HEK293 (cell line): ENCODE measurements at regions not wholly inside any gene's neighbourhood (a gene's known extent, or its start where the extent isn't known, plus 50 kb on each side); places are given as distances from the start of the nearest gene placed in this dataset.

Experiments used
- CTCF ChIA-PET: fragments of 350-600 bp; formaldehyde crosslinking; extraction: SDS; loops from one replicate; lab custom pipeline; 2021; ENCODE audit warnings: antibody characterized with exemption; lab: Yijun Ruan, JAX
- POLR2A ChIA-PET: fragments of 300-600 bp; formaldehyde crosslinking; extraction: SDS; loops from one replicate; lab custom pipeline; 2020; ENCODE audit warnings: antibody characterized with exemption, inconsistent platforms; lab: Yijun Ruan, JAX
- H3K27ac ChIP-seq: fragments of 200-500 bp; sonication (Bioruptor generic); 2 replicates; pipeline ENCODE4 v1.5.1; 2014; ENCODE audit warnings: low read depth, low read length, control low read depth, inconsistent platforms; ENCODE audit errors: extremely low read depth
- H3K36me3 ChIP-seq, 2 experiments: fragments of 200-500 bp in 1 of 2; sonication (Bioruptor generic) in 1 of 2; 1 replicate in 1 of 2; 2 replicates in 1 of 2; pipeline ENCODE4 v1.5.1; 2014 to 2017; ENCODE audit warnings: inconsistent platforms in 2 of 2, low read length in 2 of 2; ENCODE audit not compliant: control insufficient read depth in 2 of 2, insufficient read depth in 1 of 2
- H3K4me1 ChIP-seq: fragments of 200-500 bp; sonication (Bioruptor generic); 2 replicates; pipeline ENCODE4 v1.5.1; 2014; ENCODE audit warnings: mild to moderate bottlenecking, low read length, inconsistent platforms; ENCODE audit not compliant: control insufficient read depth, insufficient read depth
- H3K4me3 ChIP-seq: 2 replicates; pipeline ENCODE4 v1.5.1; 2011; ENCODE audit warnings: low read depth, mild to moderate bottlenecking, control low read depth, low read length, moderate library complexity
- H3K9me3 ChIP-seq: fragments of 200-500 bp; sonication (Bioruptor generic); 2 replicates; pipeline ENCODE4 v1.5.1; 2014; ENCODE audit warnings: low read depth, low read length, inconsistent platforms; ENCODE audit not compliant: control insufficient read depth, insufficient read depth
- EGR2 ChIP-seq: fragments of 450-650 bp; formaldehyde crosslinking; IDR thresholded peaks from 2 replicates; pipeline ENCODE4 v1.5.1; 2016; ENCODE audit warnings: low read depth, missing biosample characterization, missing genetic modification characterization
- ELK4 ChIP-seq: IDR thresholded peaks from 2 replicates; pipeline ENCODE4 v1.6.1; 2011; ENCODE audit warnings: mild to moderate bottlenecking, low read depth, low read length, borderline replicate concordance
- HIC1 ChIP-seq: fragments of 450-650 bp; formaldehyde crosslinking; IDR thresholded peaks from 2 replicates; pipeline ENCODE4 v1.5.1; 2016; ENCODE audit warnings: missing biosample characterization, missing genetic modification characterization
- KLF8 ChIP-seq: fragments of 450-650 bp; formaldehyde crosslinking; IDR thresholded peaks from 2 replicates; pipeline ENCODE4 v1.5.1; 2016; ENCODE audit warnings: missing biosample characterization, missing genetic modification characterization
- OVOL3 ChIP-seq: fragments of 450-650 bp; formaldehyde crosslinking; IDR thresholded peaks from 2 replicates; pipeline ENCODE4 v1.5.1; 2016; ENCODE audit warnings: missing biosample characterization, missing genetic modification characterization
- PRDM2 ChIP-seq: fragments of 450-650 bp; formaldehyde crosslinking; IDR thresholded peaks from 2 replicates; pipeline ENCODE4 v1.5.1; 2016; ENCODE audit warnings: missing biosample characterization, missing genetic modification characterization, borderline replicate concordance
- SCRT2 ChIP-seq: fragments of 450-650 bp; formaldehyde crosslinking; IDR thresholded peaks from 2 replicates; pipeline ENCODE4 v1.5.1; 2016; ENCODE audit warnings: missing biosample characterization, missing genetic modification characterization
- TSHZ1 ChIP-seq: fragments of 450-650 bp; formaldehyde crosslinking; IDR thresholded peaks from 2 replicates; pipeline ENCODE4 v1.5.1; 2016; ENCODE audit warnings: missing biosample characterization, missing genetic modification characterization, borderline replicate concordance
- ZBTB1 ChIP-seq: fragments of 450-650 bp; formaldehyde crosslinking; IDR thresholded peaks from 2 replicates; pipeline ENCODE4 v1.5.1; 2016; ENCODE audit warnings: missing biosample characterization, missing genetic modification characterization
- ZBTB6 ChIP-seq: fragments of 450-650 bp; formaldehyde crosslinking; IDR thresholded peaks from 2 replicates; pipeline ENCODE4 v1.5.1; 2017; ENCODE audit warnings: missing biosample characterization, missing genetic modification characterization
- ZNF112 ChIP-seq: fragments of 450-650 bp; formaldehyde crosslinking; IDR thresholded peaks from 2 replicates; pipeline ENCODE4 v1.5.0; 2017; ENCODE audit warnings: missing biosample characterization, missing genetic modification characterization
- ZNF132 ChIP-seq: fragments of 450-650 bp; formaldehyde crosslinking; IDR thresholded peaks from 2 replicates; pipeline ENCODE4 v1.5.1; 2017; ENCODE audit warnings: missing biosample characterization, missing genetic modification characterization, borderline replicate concordance
- ZNF138 ChIP-seq: fragments of 450-650 bp; formaldehyde crosslinking; IDR thresholded peaks from 2 replicates; pipeline ENCODE4 v1.5.1; 2016; ENCODE audit warnings: missing biosample characterization, missing genetic modification characterization, borderline replicate concordance
- ZNF202 ChIP-seq: fragments of 450-650 bp; formaldehyde crosslinking; IDR thresholded peaks from 2 replicates; pipeline ENCODE4 v1.5.1; 2016; ENCODE audit warnings: missing biosample characterization, missing genetic modification characterization, borderline replicate concordance
- ZNF211 ChIP-seq: fragments of 450-650 bp; formaldehyde crosslinking; IDR thresholded peaks from 2 replicates; pipeline ENCODE4 v1.5.1; 2016; ENCODE audit warnings: low read depth, missing biosample characterization, missing genetic modification characterization
- ZNF24 ChIP-seq: fragments of 450-650 bp; formaldehyde crosslinking; IDR thresholded peaks from 2 replicates; pipeline ENCODE4 v1.5.1; 2016; ENCODE audit warnings: missing biosample characterization, missing genetic modification characterization
- ZNF302 ChIP-seq: fragments of 450-650 bp; formaldehyde crosslinking; IDR thresholded peaks from 2 replicates; pipeline ENCODE4 v1.5.1; 2016; ENCODE audit warnings: missing biosample characterization, missing genetic modification characterization, low read depth
- ZNF311 ChIP-seq: fragments of 450-650 bp; formaldehyde crosslinking; IDR thresholded peaks from 2 replicates; pipeline ENCODE4 v1.5.1; 2017; ENCODE audit warnings: missing biosample characterization, missing genetic modification characterization, borderline replicate concordance
- ZNF707 ChIP-seq: fragments of 450-650 bp; formaldehyde crosslinking; IDR thresholded peaks from 2 replicates; pipeline ENCODE4 v1.5.1; 2016; ENCODE audit warnings: missing biosample characterization, missing genetic modification characterization
- ZNF785 ChIP-seq: fragments of 450-650 bp; formaldehyde crosslinking; IDR thresholded peaks from 2 replicates; pipeline ENCODE4 v1.5.1; 2016; ENCODE audit warnings: missing biosample characterization, missing genetic modification characterization
- ZNF830 ChIP-seq: fragments of 450-650 bp; IDR thresholded peaks from 2 replicates; pipeline ENCODE4 v1.5.0; 2018; ENCODE audit warnings: missing biosample characterization, missing genetic modification characterization, low read depth, mild to moderate bottlenecking, moderate library complexity

- CTCF ChIA-PET: no interaction called here
- POLR2A ChIA-PET: no interaction called here
- H3K27ac ChIP-seq: no peak overlapping the region
- H3K9me3 ChIP-seq: no peaks in the 10 kb centered on the region; the same call in 1 of the 2 replicates
- TF ChIP-seq HIC1 (tag by site-specific recombination) (no peak), ZBTB1 (tag by site-specific recombination) (no peak), ZNF138 (tag by site-specific recombination) (no peak), ZNF302 (no peak), ZNF132 (tag by site-specific recombination) (no peak)
- 0 out of 2 replicates have a peak, but pooled peaks cover 4% of the 10 kb centered on the region for H3K4me1 ChIP-seq
- H3K36me3 ChIP-seq: no peaks in the 10 kb centered on the region; a peak in 1 of 3 replicates
- no peak overlapping the region for H3K4me3 ChIP-seq
Observed at GRCh38 chr17:22128171-22128570, 435.8 kb downstream of the KCNJ18 start.

GRCh38 chr17:22128723-22129122, 436.4 kb downstream of the KCNJ18 start:
- ChIA-PET CTCF (interaction anchor here (0.6 kb wide), 1 partner anchor 123 kb away, joined by 3 read pairs; no protein-coding TSS in a partner anchor), POLR2A (no interaction called here)
- Histone ChIP-seq H3K9me3 (no peaks in the 10 kb centered on the region; the same call in 1 of the 2 replicates), H3K4me1 (0 out of 2 replicates have a peak, but pooled peaks cover 4% of the 10 kb centered on the region), H3K4me3 (no peak overlapping the region), H3K36me3 (no peaks in the 10 kb centered on the region; a peak in 1 of 3 replicates), H3K27ac (no peak overlapping the region)
- TF ChIP-seq ZNF311 (tag by site-specific recombination) (no peak), ZNF785 (tag by site-specific recombination) (no peak), ZNF112 (no peak), KLF8 (tag by site-specific recombination) (no peak), PRDM2 (tag by site-specific recombination) (no peak), ZNF202 (tag by site-specific recombination) (no peak), ZNF707 (tag by site-specific recombination) (no peak), ELK4 (no peak), OVOL3 (tag by site-specific recombination) (no peak), ZNF830 (tag by site-specific recombination) (no peak), ZNF211 (no peak), ZNF24 (tag by site-specific recombination) (no peak), EGR2 (tag by site-specific recombination) (no peak), ZBTB6 (tag by site-specific recombination) (no peak), TSHZ1 (tag by site-specific recombination) (no peak), SCRT2 (tag by site-specific recombination) (no peak)
